Adrenal gland (tissue), 5 donors: ENCODE measurements at regions not wholly inside any gene's neighbourhood (a gene's known extent, or its start where the extent isn't known, plus 50 kb on each side); places are given as distances from the start of the nearest gene placed in this dataset.

ENCODE experiments used
- POLR2A ChIP-seq, 2 donors: fragments of 450-650 bp; IDR thresholded peaks; one replicate each; pipeline ENCODE4 v1.6.1; 2017; ENCODE audit warnings: antibody characterized with exemption in 2 of 2, mild to moderate bottlenecking in 2 of 2, moderate library complexity in 1 of 2
- TF ChIP-seq, protein P1 (sequence below), 6 experiments: fragments of 450-650 bp in 4 of 6; fragments of 200-600 bp in 2 of 6; sonication (generic) in 1 of 6; IDR thresholded peaks; 1 replicate in 5 of 6; 2 replicates in 1 of 6; pipeline versions ENCODE4 v1.5.1 to v1.8.0; 2016 to 2021; ENCODE audit warnings: antibody characterized with exemption in 6 of 6, mild to moderate bottlenecking in 2 of 6, moderate library complexity in 1 of 6
- donor health status: DM: no; HTN: no; CAD: no.

DNA sequence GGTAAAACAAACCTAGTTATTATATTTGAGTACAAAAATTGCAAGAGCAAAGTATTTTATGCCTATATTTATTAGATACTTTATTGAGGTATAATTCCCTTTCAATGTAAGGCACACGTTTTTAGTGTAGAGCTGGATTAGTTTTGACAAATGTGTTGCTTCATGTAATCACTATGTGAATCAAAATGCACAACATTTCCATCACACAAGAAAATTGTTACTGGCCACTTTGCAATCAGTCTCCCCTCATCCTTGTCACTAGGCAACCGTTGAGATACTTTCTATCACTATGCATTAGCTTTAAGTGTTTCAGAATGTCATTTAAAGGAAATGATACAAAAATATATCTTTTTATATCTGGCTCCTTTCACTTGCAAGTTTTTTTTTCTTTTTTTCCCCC, 531.0 kb downstream of the CCER1 start:
- TF ChIP-seq, protein P1, sequence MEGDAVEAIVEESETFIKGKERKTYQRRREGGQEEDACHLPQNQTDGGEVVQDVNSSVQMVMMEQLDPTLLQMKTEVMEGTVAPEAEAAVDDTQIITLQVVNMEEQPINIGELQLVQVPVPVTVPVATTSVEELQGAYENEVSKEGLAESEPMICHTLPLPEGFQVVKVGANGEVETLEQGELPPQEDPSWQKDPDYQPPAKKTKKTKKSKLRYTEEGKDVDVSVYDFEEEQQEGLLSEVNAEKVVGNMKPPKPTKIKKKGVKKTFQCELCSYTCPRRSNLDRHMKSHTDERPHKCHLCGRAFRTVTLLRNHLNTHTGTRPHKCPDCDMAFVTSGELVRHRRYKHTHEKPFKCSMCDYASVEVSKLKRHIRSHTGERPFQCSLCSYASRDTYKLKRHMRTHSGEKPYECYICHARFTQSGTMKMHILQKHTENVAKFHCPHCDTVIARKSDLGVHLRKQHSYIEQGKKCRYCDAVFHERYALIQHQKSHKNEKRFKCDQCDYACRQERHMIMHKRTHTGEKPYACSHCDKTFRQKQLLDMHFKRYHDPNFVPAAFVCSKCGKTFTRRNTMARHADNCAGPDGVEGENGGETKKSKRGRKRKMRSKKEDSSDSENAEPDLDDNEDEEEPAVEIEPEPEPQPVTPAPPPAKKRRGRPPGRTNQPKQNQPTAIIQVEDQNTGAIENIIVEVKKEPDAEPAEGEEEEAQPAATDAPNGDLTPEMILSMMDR (IDR thresholded peaks at IDR 0.05), result no peak
- no peak for TF ChIP-seq POLR2A (IDR thresholded peaks at IDR 0.05)
